Neuronal stem cell (in vitro differentiated cells): ENCODE measurements at regions not wholly inside any gene's neighbourhood (a gene's known extent, or its start where the extent isn't known, plus 50 kb on each side); places are given as distances from the start of the nearest gene placed in this dataset.

Experiments used
- DNase-seq: peaks from one replicate; pipeline ENCODE4 v3.0.0-alpha.2; 2013; ENCODE audit warnings: low spot score
- H2AFZ ChIP-seq: one replicate; pipeline ENCODE4 v1.6.1; 2013; ENCODE audit warnings: mild to moderate bottlenecking, low read length, inconsistent platforms
- H2AK5ac ChIP-seq: 2 replicates; pipeline ENCODE4 v1.6.1; 2013; ENCODE audit warnings: low read depth, mild to moderate bottlenecking, inconsistent platforms, low read length, moderate library complexity, mixed read lengths
- H2BK120ac ChIP-seq: 2 replicates; pipeline ENCODE4 v1.6.1; 2013; ENCODE audit warnings: low read depth, mild to moderate bottlenecking, inconsistent platforms, low read length, moderate library complexity, mixed read lengths
- H2BK12ac ChIP-seq: one replicate; pipeline ENCODE4 v1.6.1; 2013; ENCODE audit warnings: low read length, inconsistent platforms
- H2BK15ac ChIP-seq: 2 replicates; pipeline ENCODE4 v1.6.1; 2013; ENCODE audit warnings: mild to moderate bottlenecking, low read length, inconsistent platforms, mixed read lengths
- H2BK5ac ChIP-seq: one replicate; pipeline ENCODE4 v1.6.1; 2013; ENCODE audit warnings: inconsistent platforms, mild to moderate bottlenecking, low read length, moderate library complexity
- H3K14ac ChIP-seq: one replicate; pipeline ENCODE4 v1.6.1; 2013; ENCODE audit warnings: low read length, inconsistent platforms
- H3K18ac ChIP-seq: 2 replicates; pipeline ENCODE4 v1.6.1; 2013; ENCODE audit warnings: low read length, inconsistent platforms
- H3K23ac ChIP-seq: 2 replicates; pipeline ENCODE4 v1.6.1; 2013; ENCODE audit warnings: low read depth, mild to moderate bottlenecking, mixed read lengths, low read length, inconsistent platforms; ENCODE audit not compliant: poor library complexity
- H3K27ac ChIP-seq: replicated peaks from 3 replicates; pipeline ENCODE4 v1.5.1; 2013; ENCODE audit warnings: low read length, inconsistent platforms
- H3K27me3 ChIP-seq, 3 experiments: 2 replicates each; pipeline ENCODE4 v1.6.1; 2013; ENCODE audit warnings: low read length in 3 of 3, mild to moderate bottlenecking in 2 of 3, inconsistent platforms in 1 of 3, low read depth in 1 of 3, mixed read lengths in 1 of 3, moderate library complexity in 1 of 3; ENCODE audit not compliant: control insufficient read depth in 3 of 3, insufficient read depth in 3 of 3
- H3K36me3 ChIP-seq, 2 donors: replicated peaks in 1 of 2; 2 replicates each; pipeline ENCODE4 v1.6.1; 2013; ENCODE audit warnings: low read length in 2 of 2; ENCODE audit not compliant: control insufficient read depth in 2 of 2, insufficient read depth in 2 of 2
- H3K4ac ChIP-seq: 2 replicates; pipeline ENCODE4 v1.6.1; 2013; ENCODE audit warnings: inconsistent platforms, mild to moderate bottlenecking, low read length, moderate library complexity
- H3K4me1 ChIP-seq, 2 donors: 1 replicate in 1 of 2; 2 replicates in 1 of 2; pipeline ENCODE4 v1.6.1; 2013; ENCODE audit warnings: low read length in 2 of 2, low read depth in 1 of 2; ENCODE audit not compliant: control insufficient read depth in 2 of 2, insufficient read depth in 1 of 2
- H3K4me2 ChIP-seq: one replicate; pipeline ENCODE4 v1.6.1; 2013; ENCODE audit warnings: mild to moderate bottlenecking, low read length, inconsistent platforms; ENCODE audit not compliant: insufficient read depth, poor library complexity, severe bottlenecking
- H3K4me3 ChIP-seq, 2 donors: 2 replicates each; pipeline ENCODE4 v1.5.1; 2013; ENCODE audit warnings: low read length in 2 of 2, mild to moderate bottlenecking in 2 of 2, inconsistent platforms in 1 of 2, moderate library complexity in 1 of 2
- H3K79me1 ChIP-seq: one replicate; pipeline ENCODE4 v1.6.1; 2013; ENCODE audit warnings: low read depth, mild to moderate bottlenecking, inconsistent platforms, low read length, moderate library complexity
- H3K9ac ChIP-seq: one replicate; pipeline ENCODE4 v1.6.1; 2013; ENCODE audit warnings: mild to moderate bottlenecking, low read depth, low read length, inconsistent platforms; ENCODE audit not compliant: poor library complexity
- H3K9me3 ChIP-seq, 2 donors: replicated peaks in 1 of 2; 2 replicates each; pipeline versions ENCODE3 to v1.6.1; 2013; ENCODE audit warnings: low read length in 2 of 2, mild to moderate bottlenecking in 2 of 2, inconsistent platforms in 1 of 2, low read depth in 1 of 2, mixed read lengths in 1 of 2, moderate library complexity in 1 of 2; ENCODE audit not compliant: control insufficient read depth in 2 of 2, insufficient read depth in 1 of 2
- H4K8ac ChIP-seq: one replicate; pipeline ENCODE4 v1.6.1; 2013; ENCODE audit warnings: low read depth, mild to moderate bottlenecking, inconsistent platforms, low read length, moderate library complexity
- H4K91ac ChIP-seq: one replicate; pipeline ENCODE4 v1.6.1; 2013; ENCODE audit warnings: low read length, low read depth, mild to moderate bottlenecking, inconsistent platforms; ENCODE audit not compliant: poor library complexity
- WGBS, 2 donors: extraction: QIAGEN DNeasy Blood & Tissue Kit; methylation state at CpG; one replicate each; pipeline ENCODE4 v1.1.7; 2013; ENCODE audit warnings: missing lambda C conversion rate in 2 of 2, mixed read lengths in 1 of 2; ENCODE audit not compliant: insufficient read length in 2 of 2, insufficient replicate concordance in 1 of 2; ENCODE audit errors: extremely low coverage in 2 of 2; 5-methylcytosine and 5-hydroxymethylcytosine counted together

- WGBS, 2 donors, result no CpG with 5 or more reads among the region's 11 CpGs
- Histone ChIP-seq H3K4me2 (no peak overlapping the region), H3K14ac (no peak overlapping the region), H2BK12ac (no peak overlapping the region), H3K9ac (no peak overlapping the region), H3K23ac (no peak overlapping the region), H2AK5ac (no peak overlapping the region), H3K27me3 (peaks cover 0 to 2% (median 0%) of the 10 kb centered on the region in 3 experiments), H3K36me3 (no peaks in the 10 kb centered on the region), H2BK5ac (no peak overlapping the region), H2BK15ac (no peak overlapping the region), H3K4me3 (no peak overlapping the region), H3K79me1 (no peaks in the 10 kb centered on the region), H4K8ac (no peak overlapping the region), H3K18ac (no peak overlapping the region), H2AFZ (no peak overlapping the region), H3K4ac (no peak overlapping the region), H3K4me1 (peaks cover 0 to 9% of the 10 kb centered on the region in 2 donors), H3K27ac (no peak overlapping the region), H2BK120ac (no peak overlapping the region), H4K91ac (no peak overlapping the region), H3K9me3 (peaks cover 0 to 4% of the 10 kb centered on the region in 2 donors)
- no peak for DNase-seq
Measured at GRCh38 chr10:130891066-130891465, 420.5 kb downstream of the TCERG1L start.

GRCh38 chr10:130894471-130894870 is 417.1 kb downstream of the TCERG1L start:
- H3K4ac ChIP-seq, result no peak overlapping the region
- H3K79me1 ChIP-seq, result no peaks in the 10 kb centered on the region
- no peak overlapping the region for H3K14ac ChIP-seq
- no peak overlapping the region for H3K9ac ChIP-seq
- no peaks in the 10 kb centered on the region for H3K27me3 ChIP-seq
- no peak overlapping the region for H3K23ac ChIP-seq
- WGBS, 2 donors, result no CpG with 5 or more reads among the region's 7 CpGs
- H3K4me3 ChIP-seq, result no peak overlapping the region
- no peak overlapping the region for H3K4me2 ChIP-seq
- H2BK5ac ChIP-seq, result no peak overlapping the region
- peak overlapping the region; percentile 18 for H3K18ac ChIP-seq
- no peak overlapping the region for H2BK15ac ChIP-seq
- no peak overlapping the region for H4K8ac ChIP-seq
- H2BK12ac ChIP-seq, result no peak overlapping the region
- H3K4me1 ChIP-seq, result peaks cover 0 to 9% of the 10 kb centered on the region in 2 donors
- no peak overlapping the region for H2AK5ac ChIP-seq
- H3K36me3 ChIP-seq, result no peaks in the 10 kb centered on the region
- H2AFZ ChIP-seq, result no peak overlapping the region
- H3K27ac ChIP-seq, result no peak overlapping the region
- peaks cover 0 to 4% of the 10 kb centered on the region in 2 donors for H3K9me3 ChIP-seq
- no peak overlapping the region for H2BK120ac ChIP-seq
- H4K91ac ChIP-seq, result no peak overlapping the region
- no peak for DNase-seq

GRCh38 chr10:130895161-130895560 is 416.4 kb downstream of the TCERG1L start:
- H4K8ac ChIP-seq, result no peak overlapping the region
- no peaks in the 10 kb centered on the region for H3K36me3 ChIP-seq
- H2BK12ac ChIP-seq, result no peak overlapping the region
- H3K14ac ChIP-seq, result no peak overlapping the region
- H2BK120ac ChIP-seq, result no peak overlapping the region
- H3K9ac ChIP-seq, result no peak overlapping the region
- H2AFZ ChIP-seq, result no peak overlapping the region
- H3K4ac ChIP-seq, result no peak overlapping the region
- no CpG with 5 or more reads among the region's 3 CpGs for WGBS, 2 donors
- DNase-seq, result no peak
- H3K79me1 ChIP-seq, result no peaks in the 10 kb centered on the region
- H3K4me2 ChIP-seq, result no peak overlapping the region
- H3K27ac ChIP-seq, result no peak overlapping the region
- no peak overlapping the region for H2BK15ac ChIP-seq
- no peaks in the 10 kb centered on the region for H3K27me3 ChIP-seq
- H2BK5ac ChIP-seq, result no peak overlapping the region
- no peak overlapping the region for H2AK5ac ChIP-seq
- peak overlapping the region; percentile 1 for H3K18ac ChIP-seq
- H3K23ac ChIP-seq, result no peak overlapping the region
- H3K4me3 ChIP-seq, result peak overlapping the region in 1 of 2 donors; percentile 31
- peaks cover 0 to 9% of the 10 kb centered on the region in 2 donors for H3K4me1 ChIP-seq
- H3K9me3 ChIP-seq, result peaks cover 0 to 4% of the 10 kb centered on the region in 2 donors
- H4K91ac ChIP-seq, result no peak overlapping the region

- WGBS, 2 donors, result no CpG with 5 or more reads among the region's 5 CpGs
- Histone ChIP-seq H2BK5ac (no peak overlapping the region), H3K9ac (peak overlapping the region; percentile 12), H4K8ac (no peak overlapping the region), H2BK15ac (no peak overlapping the region), H3K4me3 (no peak overlapping the region), H3K36me3 (no peaks in the 10 kb centered on the region), H3K4ac (no peak overlapping the region), H2AFZ (no peak overlapping the region), H2AK5ac (no peak overlapping the region), H2BK120ac (no peak overlapping the region), H3K27me3 (peaks cover 0 to 1% (median 0%) of the 10 kb centered on the region in 3 experiments), H3K18ac (peak overlapping the region; percentile 45), H2BK12ac (no peak overlapping the region), H4K91ac (no peak overlapping the region), H3K4me1 (peaks cover 0 to 9% of the 10 kb centered on the region in 2 donors), H3K79me1 (no peaks in the 10 kb centered on the region), H3K4me2 (no peak overlapping the region), H3K23ac (no peak overlapping the region), H3K27ac (no peak overlapping the region), H3K14ac (no peak overlapping the region), H3K9me3 (peaks cover 0 to 4% of the 10 kb centered on the region in 2 donors)
- DNase-seq, result no peak
Measured at GRCh38 chr10:130897815-130898214, 413.7 kb downstream of the TCERG1L start.
